ENCODE measurements at regions not wholly inside any gene's neighbourhood (a gene's known extent, or its start where the extent isn't known, plus 50 kb on each side); places are given as distances from the start of the nearest gene placed in this dataset.

DNA sequence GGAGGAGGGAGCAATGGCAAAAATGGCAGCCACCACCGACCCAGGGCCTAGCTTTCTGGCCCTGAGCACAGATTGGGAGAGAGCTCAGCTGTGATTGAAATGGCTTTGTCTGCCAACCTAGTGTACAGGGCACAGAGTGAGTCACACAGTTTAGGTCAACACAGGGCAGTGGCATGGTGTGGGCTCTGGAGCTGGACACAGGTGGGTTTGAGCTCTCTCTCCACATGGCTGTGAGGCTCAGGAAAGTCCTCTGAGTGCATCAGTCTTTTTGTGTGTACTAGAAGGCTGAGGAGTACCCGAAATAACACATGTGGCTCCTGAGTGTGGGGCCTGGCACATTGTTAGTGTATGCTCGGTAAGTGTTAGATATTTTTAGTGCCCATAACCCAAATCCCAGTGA, 60.2 kb upstream of the LOXL4 start:
- TF ChIP-seq TBP (optimal IDR thresholded peaks at IDR 0.05; ENCODE audit: low read depth, low read length): no peak
- TF ChIP-seq, protein P1, sequence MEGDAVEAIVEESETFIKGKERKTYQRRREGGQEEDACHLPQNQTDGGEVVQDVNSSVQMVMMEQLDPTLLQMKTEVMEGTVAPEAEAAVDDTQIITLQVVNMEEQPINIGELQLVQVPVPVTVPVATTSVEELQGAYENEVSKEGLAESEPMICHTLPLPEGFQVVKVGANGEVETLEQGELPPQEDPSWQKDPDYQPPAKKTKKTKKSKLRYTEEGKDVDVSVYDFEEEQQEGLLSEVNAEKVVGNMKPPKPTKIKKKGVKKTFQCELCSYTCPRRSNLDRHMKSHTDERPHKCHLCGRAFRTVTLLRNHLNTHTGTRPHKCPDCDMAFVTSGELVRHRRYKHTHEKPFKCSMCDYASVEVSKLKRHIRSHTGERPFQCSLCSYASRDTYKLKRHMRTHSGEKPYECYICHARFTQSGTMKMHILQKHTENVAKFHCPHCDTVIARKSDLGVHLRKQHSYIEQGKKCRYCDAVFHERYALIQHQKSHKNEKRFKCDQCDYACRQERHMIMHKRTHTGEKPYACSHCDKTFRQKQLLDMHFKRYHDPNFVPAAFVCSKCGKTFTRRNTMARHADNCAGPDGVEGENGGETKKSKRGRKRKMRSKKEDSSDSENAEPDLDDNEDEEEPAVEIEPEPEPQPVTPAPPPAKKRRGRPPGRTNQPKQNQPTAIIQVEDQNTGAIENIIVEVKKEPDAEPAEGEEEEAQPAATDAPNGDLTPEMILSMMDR (IDR thresholded peaks at IDR 0.05 in 2 of 3, conservative IDR thresholded peaks at IDR 0.05 in 1 of 3; ENCODE audit: insufficient read depth in 2 of 3, low read depth in 1 of 3, low read length in 3 of 3): no peak
